ENCODE measurements at regions not wholly inside any gene's neighbourhood (a gene's known extent, or its start where the extent isn't known, plus 50 kb on each side); places are given as distances from the start of the nearest gene placed in this dataset.

GRCh38 chr16:51825779-51826178 lies 674.7 kb upstream of the SALL1 start:
- H3K9me1 ChIP-seq (replicated peaks; ENCODE audit: control insufficient read depth, extremely low read depth, insufficient read depth, low read length): no peaks in the 10 kb centered on the region
- POLR2A ChIA-PET: no interaction called here
- no peaks in the 10 kb centered on the region for H3K79me2 ChIP-seq (ENCODE audit: control insufficient read depth, insufficient read depth, low read length)
- no peak overlapping the region for H3K4me2 ChIP-seq (ENCODE audit: insufficient read depth, low read length)
- TF ChIP-seq POLR2AphosphoS5 (IDR thresholded peaks at IDR 0.05; ENCODE audit: insufficient read depth, low read depth, low read length): no peak
- no peak for TF ChIP-seq CTCF (IDR thresholded peaks at IDR 0.05; ENCODE audit: extremely low read depth in 1 of 2, insufficient read depth in 1 of 2, low read depth in 1 of 2, low read length in 2 of 2)
- TF ChIP-seq POLR2A (IDR thresholded peaks at IDR 0.05; ENCODE audit: low read depth, low read length): no peak
- TF ChIP-seq EZH2 (IDR thresholded peaks at IDR 0.05; ENCODE audit: borderline replicate concordance, low read depth, low read length, severe bottlenecking): no peak
- TF ChIP-seq MYC (IDR thresholded peaks at IDR 0.05; ENCODE audit: low read depth, low read length): no peak
- no peak for TF ChIP-seq GATA2 (IDR thresholded peaks at IDR 0.05; ENCODE audit: insufficient read depth, insufficient read length, low read depth, low read length)
- no peak for TF ChIP-seq MAX (IDR thresholded peaks at IDR 0.05; ENCODE audit: insufficient read depth, insufficient read length)
- no peak for TF ChIP-seq JUN (IDR thresholded peaks at IDR 0.05; ENCODE audit: borderline replicate concordance, insufficient read depth, insufficient read length, low read depth)
- no peak for TF ChIP-seq FOS (IDR thresholded peaks at IDR 0.05; ENCODE audit: borderline replicate concordance, insufficient read depth, low read length)
- CTCF ChIA-PET: no interaction called here
- DNase-seq (ENCODE audit: low read depth, low spot score): no peak
- intact Hi-C loops (cut with micrococcal nuclease): no loop called here
- FAIRE-seq: no peak
- BruUV-seq (replicated peaks): no TSS peak
- peaks cover 5% of the 10 kb centered on the region for H3K9me3 ChIP-seq (replicated peaks; ENCODE audit: control insufficient read depth, insufficient read depth, low read length)
- H3K36me3 ChIP-seq (ENCODE audit: control insufficient read depth in 2 of 2, extremely low read depth in 1 of 2, insufficient read depth in 2 of 2, low read length in 2 of 2): no peaks in the 10 kb centered on the region
- H3K27ac ChIP-seq (ENCODE audit: insufficient read depth, low read depth, low read length): no peak overlapping the region
- no peak overlapping the region for H2AFZ ChIP-seq (ENCODE audit: low read depth, low read length)
- H3K4me3 ChIP-seq (replicated peaks in 1 of 3; ENCODE audit: insufficient read depth in 1 of 3, low read depth in 1 of 3, low read length in 3 of 3): no peak overlapping the region
- H3K9ac ChIP-seq (replicated peaks; ENCODE audit: extremely low read depth, insufficient read depth, low read length): no peak overlapping the region
- H3K4me1 ChIP-seq (ENCODE audit: control insufficient read depth, extremely low read depth, insufficient read depth, low read length): no peaks in the 10 kb centered on the region
- dilution Hi-C loops (cut with MboI; ENCODE audit: extremely low pct_ligation_motif_present, low sequenced_read_pairs): no loop called here
- H3K27me3 ChIP-seq (ENCODE audit: control insufficient read depth in 2 of 2, insufficient read depth in 2 of 2, low read length in 2 of 2): no peaks in the 10 kb centered on the region
- no peaks in the 10 kb centered on the region for H4K20me1 ChIP-seq (replicated peaks; ENCODE audit: control insufficient read depth, extremely low read depth, insufficient read depth, low read length)

All from endothelial cell of umbilical vein (primary cell).